GM19452 (cell line): ENCODE measurements at regions not wholly inside any gene's neighbourhood (a gene's known extent, or its start where the extent isn't known, plus 50 kb on each side); places are given as distances from the start of the nearest gene placed in this dataset.

ENCODE experiments used
- ATAC-seq: cut with Tn5 transposase; IDR thresholded peaks from one replicate; pipeline ENCODE4 v1.9.1; 2021; ENCODE audit not compliant: unreplicated experiment

DNA sequence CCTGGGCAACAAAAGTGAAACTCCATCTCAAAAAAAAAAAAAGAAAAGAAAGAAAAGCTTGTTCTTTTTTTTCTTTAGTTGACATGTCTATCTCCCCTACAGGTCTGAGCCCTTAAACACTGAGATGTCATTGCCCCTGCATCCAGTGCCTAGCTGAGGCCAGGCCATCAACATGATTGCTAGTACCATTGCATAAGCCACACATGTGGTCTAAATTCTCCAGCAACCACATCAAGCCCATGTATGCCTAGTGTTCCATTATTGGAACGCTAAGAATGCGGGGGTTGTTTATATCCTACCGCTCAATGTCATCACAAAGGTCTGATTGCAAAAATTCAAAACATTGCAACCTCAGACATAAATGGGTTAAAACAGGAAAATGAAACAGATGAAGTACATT is 62.7 kb downstream of the NPTX2 start:
- ATAC-seq = no peak

DNA sequence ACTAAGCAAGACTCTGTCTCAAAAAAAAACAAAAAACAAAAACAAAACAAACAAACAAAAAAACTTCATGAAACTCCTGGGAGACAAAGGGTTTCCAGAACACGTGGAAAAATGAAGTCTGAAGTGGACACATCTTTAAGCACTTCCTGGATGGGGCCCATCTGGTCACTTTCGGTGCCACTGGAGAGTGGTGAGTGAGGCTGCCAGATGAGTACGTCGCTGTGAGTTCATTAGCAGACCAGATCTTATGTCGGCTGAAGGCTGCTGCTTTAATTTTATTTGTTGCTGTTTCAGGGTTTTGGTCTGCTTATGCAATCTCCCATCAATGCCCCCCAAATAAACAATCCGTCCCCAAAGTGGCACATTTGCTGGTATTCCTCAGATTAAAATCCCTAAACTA is 64.4 kb downstream of the NPTX2 start:
- ATAC-seq = no peak

- ATAC-seq = no peak
Measured at GRCh38 chr7:98681951-98682350, 64.9 kb downstream of the NPTX2 start.

DNA sequence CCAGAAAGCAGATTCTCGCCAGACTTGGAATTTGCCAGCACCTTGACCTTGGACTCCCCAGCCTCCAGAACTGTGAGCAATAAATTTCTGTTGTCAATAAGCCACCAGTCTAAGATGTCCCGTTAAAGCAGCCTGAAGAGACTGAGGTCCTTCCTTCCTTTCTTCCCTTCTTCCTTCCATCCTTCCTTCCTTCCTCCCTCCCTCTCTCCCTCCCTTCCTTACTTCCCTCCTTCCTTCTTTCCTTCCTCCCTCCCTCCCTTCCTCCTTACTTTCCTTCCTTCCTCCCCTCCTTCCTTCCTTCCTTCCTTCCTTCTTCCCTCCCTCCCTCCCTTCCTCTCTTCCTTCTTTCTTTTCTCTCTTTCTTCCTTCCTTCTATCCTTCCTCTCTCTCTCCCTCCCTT is 66.4 kb downstream of the NPTX2 start:
- no peak for ATAC-seq

DNA sequence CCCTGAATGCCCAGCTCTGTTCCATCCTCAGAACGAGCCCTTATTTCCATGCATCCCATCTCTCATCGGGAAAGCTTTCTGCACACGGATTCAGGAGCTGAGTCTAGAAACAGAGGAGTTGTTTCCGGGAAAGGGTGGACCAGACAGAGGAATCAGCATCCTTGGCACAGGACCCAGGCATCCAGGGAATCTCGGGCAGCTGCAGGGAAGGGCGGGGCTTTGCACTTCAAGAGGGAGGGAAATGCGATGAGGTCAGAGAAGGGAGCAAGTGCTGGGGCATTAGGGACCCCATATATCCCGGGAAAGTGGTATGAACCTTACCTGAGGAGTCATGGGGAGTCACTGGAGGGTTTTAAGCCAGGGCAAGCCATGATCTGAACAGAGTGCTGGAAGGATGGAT is 68.5 kb downstream of the NPTX2 start:
- ATAC-seq = no peak

DNA sequence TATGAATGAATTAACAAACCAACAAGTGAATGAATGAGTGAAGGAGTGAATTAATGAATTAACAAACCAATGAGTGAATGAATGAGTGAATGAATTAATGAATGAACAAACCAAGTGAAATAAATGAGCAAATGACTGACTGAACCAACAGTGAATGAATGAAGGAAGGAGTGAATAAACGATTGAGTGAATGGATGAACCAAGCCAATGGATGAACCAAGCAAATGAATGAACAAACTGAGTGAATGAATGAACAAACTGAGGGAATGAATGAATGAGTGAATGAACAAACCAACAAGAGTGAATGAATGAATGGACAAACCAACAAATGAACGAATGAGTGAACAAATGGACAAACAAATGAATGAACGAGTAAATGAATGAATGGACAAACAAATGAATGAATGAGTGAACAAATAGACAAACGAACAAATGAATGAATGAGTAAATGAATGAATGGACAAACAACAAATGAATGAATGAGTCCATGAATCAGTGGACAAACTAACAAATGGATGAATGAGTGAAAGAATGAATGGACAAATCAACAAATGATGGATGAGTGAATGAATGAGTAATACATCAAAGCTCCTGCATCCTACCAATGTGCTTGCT is 69.5 kb downstream of the NPTX2 start:
- ATAC-seq = no peak

DNA sequence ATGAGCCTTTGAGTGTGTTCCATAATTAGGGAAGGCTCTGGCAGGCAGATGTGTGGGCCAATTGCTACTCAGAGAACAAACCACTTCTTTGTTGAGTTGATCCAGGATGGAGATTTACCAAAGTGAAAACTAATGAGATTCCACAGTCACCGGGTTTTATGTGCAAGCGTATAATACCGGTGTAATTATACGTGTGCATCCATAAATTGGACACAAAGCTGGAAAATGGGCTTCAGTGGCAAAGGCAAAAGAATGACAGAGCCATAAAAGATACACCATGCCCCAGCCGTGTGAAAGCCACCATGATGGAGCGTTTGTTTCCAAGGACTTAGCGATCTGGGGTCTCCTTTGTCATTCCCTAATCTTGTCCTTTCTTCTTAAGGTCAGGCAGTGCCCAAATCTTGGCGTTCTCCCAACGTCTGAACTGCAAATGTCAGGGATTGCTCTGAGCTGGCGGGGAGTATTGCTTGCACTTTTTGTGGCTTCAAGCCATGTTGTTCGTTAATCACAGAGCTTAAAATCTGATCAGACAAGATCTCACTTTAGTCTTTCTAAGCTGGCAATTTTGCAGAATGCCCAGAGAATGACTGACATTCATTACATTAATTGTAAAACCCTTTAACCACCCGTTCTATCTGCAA is 70.1 kb downstream of the NPTX2 start:
- no peak for ATAC-seq

GRCh38 chr7:98691619-98692018 is 74.5 kb downstream of the NPTX2 start:
- ATAC-seq = no peak

DNA sequence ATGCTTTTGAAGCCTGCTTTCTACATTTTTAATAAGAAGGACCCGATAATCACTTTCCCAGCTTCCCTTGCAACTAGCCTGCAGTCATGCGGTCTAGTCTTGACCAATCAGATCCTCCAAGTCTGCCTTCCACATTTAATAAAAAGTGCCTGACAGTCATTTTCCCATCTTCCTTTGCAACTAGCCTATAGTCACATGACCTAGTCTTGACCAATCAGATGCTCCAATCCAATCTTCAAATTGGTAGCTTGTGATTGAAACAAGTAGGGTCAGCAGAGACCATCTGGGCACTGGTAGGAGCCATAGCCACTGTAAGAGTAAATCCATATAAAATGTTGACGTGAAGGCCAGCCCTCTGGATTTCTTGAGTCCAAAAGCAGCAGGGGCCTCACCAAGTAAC is 80.0 kb downstream of the NPTX2 start:
- no peak for ATAC-seq

DNA sequence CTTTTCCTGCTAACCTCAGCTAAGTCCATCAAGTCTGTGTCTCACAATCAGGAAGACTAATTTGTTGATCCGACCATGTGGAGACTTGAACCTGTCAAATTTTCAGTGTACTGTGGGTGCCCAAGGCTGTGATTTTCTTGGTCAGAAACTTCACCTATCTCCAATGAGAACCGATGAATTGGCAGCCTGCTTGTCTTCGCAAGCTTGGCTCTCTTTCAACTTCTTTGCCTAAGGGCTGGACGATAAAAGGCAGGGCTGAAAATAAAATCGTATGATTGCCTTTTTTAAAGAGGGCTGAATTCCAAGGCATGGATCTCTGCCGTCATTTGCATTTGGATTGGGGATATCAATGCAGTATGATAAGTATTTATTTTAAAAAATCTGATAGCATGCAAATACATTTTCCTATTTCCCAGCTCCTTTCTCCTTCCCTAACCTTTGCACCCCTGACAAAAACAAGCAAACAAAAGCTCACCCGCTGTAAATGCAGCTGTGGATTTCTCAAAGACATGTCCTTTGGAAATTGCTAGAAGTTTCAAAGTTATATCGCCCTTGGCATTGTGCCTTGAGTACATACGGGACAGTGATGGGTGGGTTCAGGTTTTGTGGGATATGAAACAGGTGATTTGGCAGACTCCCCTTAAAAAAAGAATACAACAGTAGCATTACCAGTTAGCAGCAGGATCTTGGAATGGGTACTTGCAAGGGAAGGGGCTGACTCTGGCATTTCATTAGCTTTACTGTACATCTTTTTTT is 80.6 kb downstream of the NPTX2 start:
- no peak for ATAC-seq

DNA sequence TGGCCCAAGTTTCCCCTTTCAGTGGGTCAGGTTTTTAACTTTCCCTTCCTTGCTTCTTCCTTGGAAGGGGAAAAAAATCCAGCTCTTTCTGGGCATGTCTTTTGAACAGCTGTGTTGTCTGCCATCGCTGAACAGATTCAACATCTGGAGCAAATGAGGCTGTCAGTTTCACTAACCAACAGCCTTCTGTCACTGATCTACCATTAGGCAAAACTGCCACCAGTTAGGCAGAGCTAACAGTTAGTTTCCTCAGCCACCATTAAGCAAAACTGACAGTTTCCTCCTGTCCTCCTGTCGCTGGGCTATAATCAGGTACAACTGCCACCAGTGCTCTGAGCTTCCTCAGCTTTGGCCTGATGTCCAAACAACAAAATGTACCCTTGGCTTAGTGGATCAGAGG is 81.9 kb downstream of the NPTX2 start:
- ATAC-seq = no peak

- no peak for ATAC-seq
Measured at GRCh38 chr7:98700533-98700932, 83.4 kb downstream of the NPTX2 start.

GRCh38 chr7:98701372-98701771 is 84.3 kb downstream of the NPTX2 start:
- no peak for ATAC-seq

- ATAC-seq = no peak
Measured at GRCh38 chr7:98702021-98702420, 84.9 kb downstream of the NPTX2 start.

- ATAC-seq = no peak
Measured at GRCh38 chr7:98703916-98704315, 86.8 kb downstream of the NPTX2 start.

GRCh38 chr7:98705626-98706025 is 88.5 kb downstream of the NPTX2 start:
- no peak for ATAC-seq

GRCh38 chr7:98707076-98707475 is 90.0 kb downstream of the NPTX2 start:
- no peak for ATAC-seq

- no peak for ATAC-seq
Measured at GRCh38 chr7:98711945-98712344, 94.9 kb downstream of the NPTX2 start.

- no peak for ATAC-seq
Measured at GRCh38 chr7:98713165-98713810, 96.2 kb downstream of the NPTX2 start.

DNA sequence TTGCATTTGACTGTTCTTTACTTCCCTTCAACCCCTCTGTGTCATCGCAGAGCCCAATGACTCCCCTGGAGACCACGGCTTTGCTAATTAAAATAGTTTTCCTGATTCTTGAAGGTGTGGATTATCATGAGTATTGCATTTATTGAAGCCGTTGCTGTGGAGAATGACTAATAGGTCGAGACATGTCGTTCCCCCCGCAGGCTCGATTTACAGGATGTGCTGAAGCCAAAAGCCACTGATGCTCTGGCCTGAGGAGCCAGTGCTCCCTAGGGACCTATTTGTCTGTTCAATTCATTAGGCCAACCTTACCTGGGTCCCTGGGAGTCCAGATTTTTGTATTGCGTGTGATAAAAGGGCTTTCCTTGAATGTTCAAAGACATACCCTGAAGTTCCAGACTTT is 102.3 kb downstream of the NPTX2 start:
- no peak for ATAC-seq

DNA sequence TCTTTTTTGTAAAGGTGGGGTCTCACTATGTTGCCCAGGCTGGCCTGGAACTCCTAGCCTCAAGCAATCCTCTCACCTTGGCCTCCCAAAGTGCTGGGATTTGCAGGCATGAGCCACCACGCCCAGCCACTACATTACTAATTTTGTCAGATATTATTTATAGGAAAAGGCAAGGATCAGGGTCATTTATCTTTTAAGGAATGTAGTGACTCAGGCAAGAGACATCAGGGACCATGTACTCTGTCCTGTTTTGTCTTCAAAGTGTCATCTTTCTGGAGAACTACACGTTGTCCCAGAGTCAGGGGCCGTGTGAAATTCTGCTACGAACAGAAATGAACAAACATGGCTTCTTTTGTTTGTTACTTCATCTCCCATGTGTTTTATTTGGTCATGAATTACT is 105.3 kb downstream of the NPTX2 start:
- no peak for ATAC-seq

DNA sequence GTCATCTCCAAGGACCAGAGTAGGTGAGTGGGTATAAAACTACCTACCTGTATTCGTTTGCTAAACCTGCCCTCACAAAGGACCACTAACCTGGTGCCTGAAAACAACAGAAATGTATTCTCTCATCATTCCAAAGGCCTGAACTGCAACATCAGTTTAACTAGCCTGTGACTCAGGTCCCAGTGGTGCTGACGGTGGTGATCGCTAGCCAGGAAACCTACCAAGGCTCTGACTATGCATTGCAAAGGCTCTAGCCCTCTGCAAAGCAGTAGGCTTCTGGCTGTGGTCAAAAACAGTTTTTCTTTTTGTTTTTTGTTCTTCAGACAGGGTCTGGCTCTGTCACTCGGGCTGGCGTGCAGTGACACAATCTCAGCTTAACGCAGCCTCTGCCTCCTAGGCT is 107.5 kb downstream of the NPTX2 start:
- ATAC-seq = no peak
